Neural cell (in vitro differentiated cells): ENCODE measurements at regions not wholly inside any gene's neighbourhood (a gene's known extent, or its start where the extent isn't known, plus 50 kb on each side); places are given as distances from the start of the nearest gene placed in this dataset.

Experiments used
- H2AFZ ChIP-seq: fragments of 200-600, 300-800 bp; sonication (generic), shearing (Covaris generic); 2 replicates; pipeline ENCODE4 v1.6.0; 2014; ENCODE audit warnings: low read depth, mild to moderate bottlenecking, antibody characterized with exemption, low read length, moderate library complexity
- H3F3A ChIP-seq: fragments of 200-600 bp; shearing (Covaris generic); 2 replicates; pipeline ENCODE4 v1.6.1; 2016; ENCODE audit warnings: mild to moderate bottlenecking, moderate library complexity, mixed read lengths, antibody characterized with exemption, low read length; ENCODE audit not compliant: insufficient read depth, poor library complexity, severe bottlenecking
- H3K27ac ChIP-seq: fragments of 200-600, 300-800 bp; sonication (generic), shearing (Covaris generic); 2 replicates; pipeline ENCODE4 v1.5.1; 2014; ENCODE audit warnings: mild to moderate bottlenecking, low read length, moderate library complexity
- H3K27me3 ChIP-seq: fragments of 300-800, 200-600 bp; sonication (generic), shearing (Covaris generic); 2 replicates; pipeline ENCODE4 v1.6.0; 2014; ENCODE audit warnings: mild to moderate bottlenecking, low read depth, low read length, moderate library complexity; ENCODE audit not compliant: insufficient read depth
- H3K36me3 ChIP-seq: fragments of 300-800, 200-600 bp; sonication (generic), shearing (Covaris generic); 2 replicates; pipeline ENCODE4 v1.5.1; 2014; ENCODE audit warnings: mild to moderate bottlenecking, antibody characterized with exemption, low read length, moderate library complexity; ENCODE audit not compliant: insufficient read depth
- H3K4me2 ChIP-seq: fragments of 300-800, 200-600 bp; sonication (generic), shearing (Covaris generic); 2 replicates; pipeline ENCODE4 v1.6.0; 2014; ENCODE audit warnings: mild to moderate bottlenecking, low read length
- H3K4me3 ChIP-seq: fragments of 300-800, 200-600 bp; sonication (generic), shearing (Covaris generic); 2 replicates; pipeline ENCODE4 v1.5.1; 2014; ENCODE audit warnings: mild to moderate bottlenecking, low read length, moderate library complexity
- H3K79me2 ChIP-seq: fragments of 200-600 bp; shearing (Covaris generic); replicated peaks from 2 replicates; pipeline ENCODE4 v1.6.0; 2014; ENCODE audit warnings: mild to moderate bottlenecking, low read length, moderate library complexity; ENCODE audit not compliant: insufficient read depth
- H3K9ac ChIP-seq: fragments of 300-800, 200-600 bp; sonication (generic), shearing (Covaris generic); 2 replicates; pipeline ENCODE4 v1.6.1; 2016; ENCODE audit warnings: mild to moderate bottlenecking, low read length, mixed read lengths
- H3K9me2 ChIP-seq: fragments of 200-600 bp; shearing (Covaris generic); 2 replicates; pipeline ENCODE4 v1.6.1; 2016; ENCODE audit warnings: mild to moderate bottlenecking, low read length, mixed read lengths; ENCODE audit not compliant: insufficient read depth
- H3K9me3 ChIP-seq: fragments of 200-600, 300-800 bp; sonication (generic), shearing (Covaris generic); 2 replicates; pipeline ENCODE4 v1.6.1; 2016; ENCODE audit warnings: mild to moderate bottlenecking, mixed run types, low read length, moderate library complexity, mixed read lengths
- H4K20me1 ChIP-seq: fragments of 200-600 bp; shearing (Covaris generic); 2 replicates; pipeline ENCODE4 v1.6.1; 2016; ENCODE audit warnings: mild to moderate bottlenecking, mixed run types; ENCODE audit not compliant: insufficient read depth
- CTCF ChIP-seq: fragments of 450-650 bp; IDR thresholded peaks from 2 replicates; pipeline ENCODE4 v1.5.1; 2014; ENCODE audit warnings: antibody characterized with exemption, mild to moderate bottlenecking, moderate library complexity; ENCODE audit not compliant: poor library complexity, severe bottlenecking
- EP300 ChIP-seq: fragments of 450-650 bp; conservative IDR thresholded peaks from 2 replicates; pipeline ENCODE4 v1.6.1; 2014; ENCODE audit warnings: antibody characterized with exemption, mild to moderate bottlenecking, moderate library complexity; ENCODE audit not compliant: poor library complexity, severe bottlenecking
- EZH2 ChIP-seq: fragments of 200-600, 300-800 bp; shearing (Covaris generic), sonication (generic); IDR thresholded peaks from 2 replicates; pipeline ENCODE4 v1.6.1; 2014; ENCODE audit warnings: antibody characterized with exemption, low read length, borderline replicate concordance, mild to moderate bottlenecking; ENCODE audit not compliant: insufficient read depth, poor library complexity, severe bottlenecking
- MXI1 ChIP-seq: fragments of 450-650 bp; conservative IDR thresholded peaks from 2 replicates; pipeline ENCODE4 v1.6.1; 2014; ENCODE audit warnings: antibody characterized with exemption, mild to moderate bottlenecking; ENCODE audit not compliant: poor library complexity, severe bottlenecking
- POLR2AphosphoS5 ChIP-seq: IDR thresholded peaks from 2 replicates; pipeline ENCODE4 v1.6.1; 2012
- RAD21 ChIP-seq: fragments of 450-650 bp; conservative IDR thresholded peaks from 2 replicates; pipeline ENCODE4 v1.6.1; 2014; ENCODE audit warnings: antibody characterized with exemption, mild to moderate bottlenecking, moderate library complexity
- REST ChIP-seq: IDR thresholded peaks from 2 replicates; pipeline ENCODE4 v1.6.1; 2012; ENCODE audit warnings: borderline replicate concordance
- SMC3 ChIP-seq: fragments of 450-650 bp; conservative IDR thresholded peaks from 2 replicates; pipeline ENCODE4 v1.6.1; 2014; ENCODE audit warnings: antibody characterized with exemption, mild to moderate bottlenecking, moderate library complexity; ENCODE audit not compliant: poor library complexity
- TAF1 ChIP-seq: IDR thresholded peaks from 2 replicates; pipeline ENCODE4 v1.6.1; 2012; ENCODE audit warnings: low read depth

- no peaks in the 10 kb centered on the region for H4K20me1 ChIP-seq
- no peaks in the 10 kb centered on the region for H3F3A ChIP-seq
- no peaks in the 10 kb centered on the region for H3K36me3 ChIP-seq
- TF ChIP-seq POLR2AphosphoS5 = no peak
- TF ChIP-seq SMC3 = no peak
- TF ChIP-seq RAD21 = no peak
- TF ChIP-seq EP300 = no peak
- TF ChIP-seq TAF1 = no peak
- TF ChIP-seq EZH2 = no peak
- no peak for TF ChIP-seq CTCF
- H3K27me3 ChIP-seq = no peaks in the 10 kb centered on the region
- H3K27ac ChIP-seq = no peak overlapping the region
- H3K9ac ChIP-seq = no peak overlapping the region
- H3K9me3 ChIP-seq = no peaks in the 10 kb centered on the region
- H3K79me2 ChIP-seq = peaks cover 6% of the 10 kb centered on the region
- no peak overlapping the region for H3K4me3 ChIP-seq
- no peak overlapping the region for H2AFZ ChIP-seq
- H3K9me2 ChIP-seq = no peaks in the 10 kb centered on the region
- no peak overlapping the region for H3K4me2 ChIP-seq
Measured at GRCh38 chr15:47394286-47394809, 323.0 kb upstream of the SEMA6D start.

- Histone ChIP-seq H3K36me3 (no peaks in the 10 kb centered on the region), H3K27me3 (no peaks in the 10 kb centered on the region), H3K27ac (no peak overlapping the region), H2AFZ (no peak overlapping the region), H3K4me3 (no peak overlapping the region), H3K79me2 (peaks cover 6% of the 10 kb centered on the region), H3K9me2 (no peaks in the 10 kb centered on the region), H3K9me3 (no peaks in the 10 kb centered on the region), H4K20me1 (no peaks in the 10 kb centered on the region), H3F3A (no peaks in the 10 kb centered on the region), H3K9ac (no peak overlapping the region), H3K4me2 (no peak overlapping the region)
- no peak for TF ChIP-seq EP300
Measured at GRCh38 chr15:47395076-47395475, 322.2 kb upstream of the SEMA6D start.

GRCh38 chr15:47397655-47398054, 319.6 kb upstream of the SEMA6D start:
- Histone ChIP-seq H3K9me2 (no peaks in the 10 kb centered on the region), H4K20me1 (no peaks in the 10 kb centered on the region), H3K36me3 (no peaks in the 10 kb centered on the region), H3K27me3 (no peaks in the 10 kb centered on the region), H3K27ac (no peak overlapping the region), H3K4me3 (no peak overlapping the region), H3K4me2 (no peak overlapping the region), H3K9me3 (no peaks in the 10 kb centered on the region), H3F3A (no peaks in the 10 kb centered on the region), H3K79me2 (peaks cover 9% of the 10 kb centered on the region), H3K9ac (no peak overlapping the region), H2AFZ (no peak overlapping the region)
- no peak for TF ChIP-seq POLR2AphosphoS5

- Histone ChIP-seq H3K27me3 (no peaks in the 10 kb centered on the region), H3F3A (no peaks in the 10 kb centered on the region), H3K9ac (no peak overlapping the region), H3K9me2 (no peaks in the 10 kb centered on the region), H3K79me2 (peaks cover 9% of the 10 kb centered on the region), H3K4me2 (no peak overlapping the region), H3K4me3 (no peak overlapping the region), H4K20me1 (no peaks in the 10 kb centered on the region), H3K27ac (no peak overlapping the region), H2AFZ (no peak overlapping the region), H3K36me3 (no peaks in the 10 kb centered on the region), H3K9me3 (no peaks in the 10 kb centered on the region)
- no peak for TF ChIP-seq SMC3
- no peak for TF ChIP-seq EP300
- no peak for TF ChIP-seq EZH2
- TF ChIP-seq RAD21 = no peak
- no peak for TF ChIP-seq MXI1
- TF ChIP-seq POLR2AphosphoS5 = no peak
- TF ChIP-seq REST = no peak
- TF ChIP-seq TAF1 = no peak
Measured at GRCh38 chr15:47398132-47398531, 319.2 kb upstream of the SEMA6D start.
